BLaER1 (cell line): ENCODE measurements at regions not wholly inside any gene's neighbourhood (a gene's known extent, or its start where the extent isn't known, plus 50 kb on each side); places are given as distances from the start of the nearest gene placed in this dataset.

Experiments
- H3K27ac ChIP-seq: shearing (Covaris generic); formaldehyde crosslinking; 2 replicates; pipeline ENCODE4 v1.8.1; 2022
- H3K27me3 ChIP-seq: shearing (Covaris generic); formaldehyde crosslinking; 2 replicates; pipeline ENCODE4 v1.8.1; 2022
- H3K36me3 ChIP-seq: shearing (Covaris generic); formaldehyde crosslinking; 2 replicates; pipeline ENCODE4 v1.8.1; 2022
- H3K4me1 ChIP-seq: shearing (Covaris generic); formaldehyde crosslinking; 2 replicates; pipeline ENCODE4 v1.8.1; 2022
- H3K4me2 ChIP-seq: shearing (Covaris generic); formaldehyde crosslinking; 2 replicates; pipeline ENCODE4 v1.8.1; 2022
- H3K4me3 ChIP-seq: shearing (Covaris generic); formaldehyde crosslinking; 2 replicates; pipeline ENCODE4 v1.8.1; 2022
- H3K9ac ChIP-seq: shearing (Covaris generic); formaldehyde crosslinking; 2 replicates; pipeline ENCODE4 v1.8.1; 2022
- H3K9me3 ChIP-seq: shearing (Covaris generic); formaldehyde crosslinking; 2 replicates; pipeline ENCODE4 v1.8.1; 2022
- H4K20me1 ChIP-seq: shearing (Covaris generic); formaldehyde crosslinking; 2 replicates; pipeline ENCODE4 v1.8.1; 2022
- Cebpa-rat ChIP-seq: shearing (Covaris generic); IDR thresholded peaks from 2 replicates; pipeline ENCODE4 v1.8.1; 2022

- TF ChIP-seq Cebpa-rat = no peak
- Histone ChIP-seq H3K4me1 (peaks cover 9% of the 10 kb centered on the region), H3K9ac (no peak overlapping the region), H3K36me3 (no peaks in the 10 kb centered on the region), H3K27me3 (no peaks in the 10 kb centered on the region), H3K9me3 (no peaks in the 10 kb centered on the region), H3K4me3 (no peak overlapping the region), H3K27ac (no peak overlapping the region), H4K20me1 (no peaks in the 10 kb centered on the region), H3K4me2 (no peak overlapping the region)
These were observed 50.2 kb upstream of the DISP3 start for GRCh38 chr1:11428789-11429188.
